Activated T-helper 2 cell treated with anti-CD3 and anti-CD28 coated beads, Interferon-gamma antibody, Interleukin-2, Interleukin-4, amounts not matched to agents 10 μg/mL and 5 μg/mL and 100 μg/mL, durations not matched to agents 14 hours and 24 hours and 36 hours (primary cell): ENCODE measurements at regions not wholly inside any gene's neighbourhood (a gene's known extent, or its start where the extent isn't known, plus 50 kb on each side); places are given as distances from the start of the nearest gene placed in this dataset.

Experiments used
- DNase-seq: peaks from one replicate; pipeline ENCODE4 v3.0.0; 2021; ENCODE audit warnings: low spot score
- H3K27ac Mint-ChIP-seq: one replicate; pipeline ENCODE4 v1.8.0; 2021; ENCODE audit warnings: mixed read lengths
- H3K27me3 Mint-ChIP-seq: one replicate; pipeline ENCODE4 v1.8.0; 2021; ENCODE audit warnings: low read depth, mixed read lengths
- H3K36me3 Mint-ChIP-seq: one replicate; pipeline ENCODE4 v1.8.0; 2021; ENCODE audit warnings: low read depth, mixed read lengths
- H3K4me1 Mint-ChIP-seq: one replicate; pipeline ENCODE4 v1.8.0; 2021; ENCODE audit warnings: low read depth, mixed read lengths
- H3K4me3 Mint-ChIP-seq: one replicate; pipeline ENCODE4 v1.8.0; 2021; ENCODE audit warnings: low read depth, mild to moderate bottlenecking, moderate library complexity, mixed read lengths
- H3K9me3 Mint-ChIP-seq: one replicate; pipeline ENCODE4 v1.8.0; 2021; ENCODE audit warnings: mixed read lengths
- intact Hi-C: fragments of 100-400 bp; cut with micrococcal nuclease; formaldehyde crosslinking; loops from one replicate; pipeline ENCODE4 v1.15.1; 2023

DNA sequence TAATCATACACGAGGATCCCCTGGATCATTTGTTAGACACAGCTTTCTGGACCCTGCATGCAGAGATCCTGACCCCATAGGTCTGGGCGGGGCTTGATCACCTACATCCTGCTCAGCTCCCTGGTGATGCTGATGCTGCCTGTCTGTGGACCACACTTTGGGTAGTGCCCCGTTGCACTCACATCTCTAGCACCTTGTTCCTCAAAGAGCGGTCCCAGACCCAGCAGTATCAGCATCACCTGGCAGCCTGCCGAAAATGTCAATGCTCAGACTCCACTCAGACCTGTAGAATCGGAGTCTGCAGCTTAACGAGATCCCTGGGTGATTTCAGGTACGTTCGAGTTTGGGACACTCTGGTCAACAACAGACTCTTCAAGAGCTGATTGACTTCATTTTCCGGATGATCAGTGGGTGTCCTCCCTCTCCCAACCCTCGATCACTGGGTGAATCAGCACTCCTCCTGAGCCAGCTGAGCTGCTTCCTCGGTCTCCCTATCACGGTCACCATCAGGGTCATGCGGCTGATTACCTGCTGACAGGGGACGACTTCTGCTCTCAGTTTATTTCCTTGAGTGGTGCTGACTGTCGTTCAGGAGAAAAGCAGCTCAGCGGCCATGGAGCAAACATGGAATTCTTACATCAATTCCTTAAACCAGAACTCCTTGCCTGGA, 150.6 kb upstream of the RAB12 start:
- no peak overlapping the region for H3K4me3 Mint-ChIP-seq
- no peaks in the 10 kb centered on the region for H3K9me3 Mint-ChIP-seq
- H3K4me1 Mint-ChIP-seq: no peaks in the 10 kb centered on the region
- intact Hi-C loops: no loop called here
- H3K27ac Mint-ChIP-seq: no peak overlapping the region
- H3K27me3 Mint-ChIP-seq: no peaks in the 10 kb centered on the region
- no peak for DNase-seq
- no peaks in the 10 kb centered on the region for H3K36me3 Mint-ChIP-seq

- H3K9me3 Mint-ChIP-seq: no peaks in the 10 kb centered on the region
- no peak overlapping the region for H3K4me3 Mint-ChIP-seq
- no peak overlapping the region for H3K27ac Mint-ChIP-seq
- no peaks in the 10 kb centered on the region for H3K27me3 Mint-ChIP-seq
- no peak for DNase-seq
- no peaks in the 10 kb centered on the region for H3K36me3 Mint-ChIP-seq
- intact Hi-C loops: no loop called here
- H3K4me1 Mint-ChIP-seq: no peaks in the 10 kb centered on the region
Observed at GRCh38 chr18:8460748-8461147, 148.5 kb upstream of the RAB12 start.

DNA sequence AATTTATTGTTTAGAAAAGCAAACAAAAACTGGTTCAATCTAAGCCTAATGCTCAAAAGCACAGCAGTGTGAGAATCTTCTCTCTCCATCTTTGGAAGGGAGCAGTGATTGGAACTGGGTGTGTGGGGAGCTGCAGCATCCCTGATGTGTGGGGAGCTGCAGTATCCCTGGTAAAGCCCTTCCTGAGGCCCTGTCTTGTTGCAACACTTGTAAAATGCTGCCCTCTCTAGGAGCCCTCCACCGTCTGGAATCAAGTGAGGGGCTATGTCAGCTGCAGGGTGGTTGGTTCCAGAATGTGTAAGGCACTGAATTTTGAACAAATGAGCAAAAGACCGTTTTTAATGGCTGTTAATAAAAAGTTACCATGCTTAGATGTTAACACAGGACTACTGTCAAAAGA, 147.7 kb upstream of the RAB12 start:
- no peaks in the 10 kb centered on the region for H3K4me1 Mint-ChIP-seq
- DNase-seq: no peak
- no peaks in the 10 kb centered on the region for H3K9me3 Mint-ChIP-seq
- H3K36me3 Mint-ChIP-seq: no peaks in the 10 kb centered on the region
- no peak overlapping the region for H3K4me3 Mint-ChIP-seq
- H3K27me3 Mint-ChIP-seq: no peaks in the 10 kb centered on the region
- intact Hi-C loops: no loop called here
- H3K27ac Mint-ChIP-seq: no peak overlapping the region

GRCh38 chr18:8462651-8463185, 146.5 kb upstream of the RAB12 start:
- no peak overlapping the region for H3K4me3 Mint-ChIP-seq
- no peaks in the 10 kb centered on the region for H3K27me3 Mint-ChIP-seq

DNA sequence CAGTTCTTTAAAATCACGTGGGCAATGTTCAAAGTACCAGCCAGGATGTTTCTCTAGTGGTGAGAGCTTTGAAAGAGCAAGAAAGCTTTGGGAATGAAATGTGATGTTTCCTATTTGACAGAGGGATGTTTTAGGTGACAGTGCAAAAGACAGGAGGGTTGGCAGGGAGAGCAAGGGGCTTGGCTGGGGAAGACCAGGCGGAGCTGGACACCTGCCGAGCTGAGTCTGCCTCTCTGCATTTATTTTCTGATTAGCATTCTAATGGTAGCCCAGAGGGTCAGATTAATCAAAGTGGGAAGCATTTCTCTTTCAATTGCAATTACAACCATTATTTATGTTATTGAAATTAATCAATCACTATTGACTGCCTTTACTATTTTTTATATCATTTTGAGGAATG, 145.4 kb upstream of the RAB12 start:
- Mint-ChIP-seq H3K27ac (no peak overlapping the region), H3K9me3 (no peaks in the 10 kb centered on the region), H3K4me1 (no peaks in the 10 kb centered on the region), H3K27me3 (no peaks in the 10 kb centered on the region), H3K36me3 (no peaks in the 10 kb centered on the region), H3K4me3 (no peak overlapping the region)
- no peak for DNase-seq
- intact Hi-C loops: no loop called here

More at GRCh38 chr18:8462651-8463185, 146.5 kb upstream of the RAB12 start:
- Mint-ChIP-seq H3K4me1 (no peaks in the 10 kb centered on the region), H3K36me3 (no peaks in the 10 kb centered on the region), H3K9me3 (no peaks in the 10 kb centered on the region), H3K27ac (no peak overlapping the region)
- intact Hi-C loops: no loop called here
- DNase-seq: no peak

- H3K4me3 Mint-ChIP-seq: no peak overlapping the region
- no peaks in the 10 kb centered on the region for H3K27me3 Mint-ChIP-seq
- H3K4me1 Mint-ChIP-seq: no peaks in the 10 kb centered on the region
- intact Hi-C loops: no loop called here
- no peak for DNase-seq
- no peaks in the 10 kb centered on the region for H3K36me3 Mint-ChIP-seq
- no peaks in the 10 kb centered on the region for H3K9me3 Mint-ChIP-seq
- H3K27ac Mint-ChIP-seq: no peak overlapping the region
Observed at GRCh38 chr18:8468191-8468590, 141.0 kb upstream of the RAB12 start.

DNA sequence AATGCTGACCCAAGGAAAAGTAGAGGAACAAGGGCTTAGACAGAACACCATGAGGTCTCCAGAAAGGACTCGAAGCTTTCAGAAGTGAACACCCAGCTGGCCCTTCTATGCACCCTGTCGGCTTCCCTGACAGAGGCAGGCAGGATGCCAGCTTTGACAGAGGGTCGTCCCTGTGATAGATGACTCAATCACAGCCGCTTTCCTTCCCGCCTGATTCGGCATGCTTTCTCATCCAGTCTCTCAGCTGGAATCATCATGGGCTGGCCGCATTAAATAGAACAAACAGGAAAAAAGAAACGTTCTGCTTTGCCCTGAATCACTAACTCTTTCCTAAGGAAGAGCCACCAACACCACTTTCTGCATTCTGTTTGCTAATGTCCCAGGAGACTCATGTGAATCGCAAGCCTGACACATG, 140.3 kb upstream of the RAB12 start:
- no peaks in the 10 kb centered on the region for H3K9me3 Mint-ChIP-seq
- no peaks in the 10 kb centered on the region for H3K27me3 Mint-ChIP-seq

DNA sequence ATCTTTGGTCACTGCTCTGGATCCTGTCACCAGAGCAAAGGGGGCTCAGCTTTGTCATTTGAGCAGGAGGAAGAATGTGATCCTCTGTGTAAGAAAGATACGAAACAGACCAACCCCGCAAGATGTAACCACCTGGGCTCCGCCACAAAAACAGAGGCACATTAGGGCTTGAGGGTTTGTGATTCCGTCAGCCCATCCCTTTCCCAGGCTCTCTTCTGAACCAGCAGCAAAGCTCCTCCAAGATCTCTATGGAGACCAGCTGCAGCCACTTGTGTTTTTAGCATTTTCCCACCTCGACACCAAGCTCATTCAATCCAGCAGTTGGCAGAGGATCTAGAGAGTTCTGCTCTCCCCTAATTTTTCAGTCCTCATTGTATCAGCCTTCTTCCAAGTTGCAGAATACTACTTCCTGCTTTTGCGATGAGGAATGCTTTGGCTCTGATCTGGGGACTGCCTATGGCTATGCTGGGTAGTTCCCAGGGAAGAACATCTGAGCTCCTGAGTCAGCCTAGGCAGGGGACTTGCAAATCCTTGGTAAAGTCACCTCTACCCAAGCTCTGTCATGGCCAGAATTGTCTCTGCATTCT, 139.6 kb upstream of the RAB12 start:
- Mint-ChIP-seq H3K9me3 (no peaks in the 10 kb centered on the region), H3K4me3 (no peak overlapping the region), H3K36me3 (no peaks in the 10 kb centered on the region), H3K27ac (no peak overlapping the region), H3K4me1 (no peaks in the 10 kb centered on the region), H3K27me3 (no peaks in the 10 kb centered on the region)
- intact Hi-C loops: no loop called here
- DNase-seq: no peak

More for the DNA sequence above, 140.3 kb upstream of the RAB12 start:
- Mint-ChIP-seq H3K4me1 (no peaks in the 10 kb centered on the region), H3K36me3 (no peaks in the 10 kb centered on the region), H3K27ac (no peak overlapping the region), H3K4me3 (no peak overlapping the region)
- no peak for DNase-seq
- intact Hi-C loops: no loop called here

DNA sequence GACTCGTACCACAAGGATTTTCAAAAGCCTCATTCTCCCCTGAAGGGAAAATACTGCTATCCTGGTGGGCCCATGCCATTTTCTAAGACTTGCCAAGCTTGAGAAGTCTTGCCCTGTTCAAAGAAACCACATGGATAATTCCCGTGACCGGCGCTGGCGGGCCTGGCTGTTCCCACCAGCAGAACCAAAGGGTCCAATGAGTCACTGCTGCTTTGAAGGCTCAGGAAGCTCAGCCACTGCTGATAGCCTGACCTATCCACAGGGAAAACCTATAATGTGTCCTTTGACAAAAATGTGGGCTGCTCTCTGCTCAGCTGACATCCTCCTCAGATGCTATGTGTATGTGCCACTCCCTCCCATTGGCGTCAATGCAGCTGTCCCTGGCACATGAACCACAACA, 137.9 kb upstream of the RAB12 start:
- H3K4me1 Mint-ChIP-seq: no peaks in the 10 kb centered on the region
- intact Hi-C loops: no loop called here
- DNase-seq: no peak
- no peaks in the 10 kb centered on the region for H3K27me3 Mint-ChIP-seq
- H3K36me3 Mint-ChIP-seq: no peaks in the 10 kb centered on the region
- no peak overlapping the region for H3K27ac Mint-ChIP-seq
- H3K9me3 Mint-ChIP-seq: no peaks in the 10 kb centered on the region
- no peak overlapping the region for H3K4me3 Mint-ChIP-seq

DNA sequence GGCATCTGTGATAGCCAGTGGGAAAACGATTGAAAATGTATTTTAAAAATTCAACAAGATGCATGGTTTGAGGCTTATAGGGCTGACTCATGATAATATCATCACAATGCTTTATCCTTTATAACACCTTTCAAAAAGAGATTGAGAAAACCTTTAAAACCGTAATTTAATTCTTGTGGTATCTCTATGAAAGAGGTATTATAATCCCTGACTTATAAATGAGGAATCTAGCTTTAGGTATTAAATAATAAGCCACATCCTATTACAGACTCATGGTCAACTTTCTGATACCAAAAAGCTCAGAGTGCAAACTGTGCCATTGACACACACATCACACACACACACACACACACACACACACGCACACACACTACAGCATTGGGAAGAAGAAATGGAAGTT, 134.6 kb upstream of the RAB12 start:
- H3K27ac Mint-ChIP-seq: no peak overlapping the region
- no peaks in the 10 kb centered on the region for H3K27me3 Mint-ChIP-seq
- no peak overlapping the region for H3K4me3 Mint-ChIP-seq
- DNase-seq: no peak
- no peaks in the 10 kb centered on the region for H3K4me1 Mint-ChIP-seq
- intact Hi-C loops: no loop called here
- H3K9me3 Mint-ChIP-seq: no peaks in the 10 kb centered on the region
- no peaks in the 10 kb centered on the region for H3K36me3 Mint-ChIP-seq

DNA sequence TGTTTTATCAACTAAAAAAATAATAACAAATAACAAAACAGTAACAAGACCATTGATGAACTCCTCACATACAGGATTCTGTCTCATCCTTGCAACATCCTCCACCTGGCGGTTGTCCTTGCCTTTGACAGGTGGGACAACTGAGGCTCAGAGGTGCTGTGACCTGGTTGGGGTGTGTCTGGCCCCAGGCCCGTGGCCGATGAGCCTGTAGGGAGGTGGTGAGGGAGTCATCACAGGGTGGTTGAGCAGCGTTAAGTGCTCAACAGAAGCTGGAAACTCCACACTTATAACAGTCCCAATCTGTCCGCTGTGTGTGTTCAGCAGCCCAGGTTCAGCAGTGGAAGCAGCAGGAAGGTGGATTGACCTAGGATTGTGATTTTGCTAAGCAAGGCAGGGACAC, 131.6 kb upstream of the RAB12 start:
- intact Hi-C loops: no loop called here

DNA sequence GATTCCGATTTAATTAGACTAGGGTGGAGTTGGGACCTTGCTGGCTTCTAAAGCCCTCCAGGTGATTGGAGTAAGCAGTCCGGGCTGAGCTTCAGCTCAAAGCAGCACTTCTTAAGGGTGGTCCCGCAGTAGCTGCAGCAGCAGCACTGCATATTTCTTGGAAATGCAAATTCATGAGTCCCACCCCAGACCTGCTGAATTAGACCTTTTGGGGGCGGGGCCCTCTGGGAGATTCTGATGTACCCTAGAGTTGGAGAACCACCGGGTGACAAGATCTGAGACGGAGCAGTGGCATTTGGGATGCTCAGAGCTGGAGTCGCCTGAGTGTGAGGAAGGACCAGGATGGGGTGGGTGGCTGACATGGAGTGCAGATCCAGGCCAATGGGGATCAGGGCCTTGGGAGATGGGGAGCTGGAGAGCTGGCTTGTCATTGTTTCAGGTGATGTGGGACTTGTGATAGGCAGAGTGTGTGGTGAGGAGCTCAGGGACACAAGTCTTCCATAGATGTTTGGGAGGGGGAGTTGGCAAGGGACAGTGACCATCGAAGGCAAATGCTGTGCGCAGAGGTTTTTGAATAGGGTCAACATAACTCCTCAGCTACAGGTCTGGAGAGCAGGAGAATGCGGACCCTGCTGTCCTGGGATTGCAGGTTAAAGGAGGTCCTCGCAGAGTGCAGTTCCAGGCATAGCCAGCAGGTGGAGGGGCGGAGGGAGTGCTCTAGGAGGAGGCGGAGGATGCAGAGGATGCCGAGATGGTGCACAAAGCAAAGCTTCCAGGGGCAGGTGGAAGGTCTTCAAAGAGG, 130.9 kb upstream of the RAB12 start:
- intact Hi-C loops: no loop called here
- Mint-ChIP-seq H3K4me1 (no peaks in the 10 kb centered on the region), H3K4me3 (no peak overlapping the region), H3K27me3 (no peaks in the 10 kb centered on the region), H3K36me3 (no peaks in the 10 kb centered on the region), H3K27ac (no peak overlapping the region), H3K9me3 (no peaks in the 10 kb centered on the region)
- peak; percentile 32 for DNase-seq

More for the DNA sequence above, 131.6 kb upstream of the RAB12 start:
- DNase-seq: no peak
- Mint-ChIP-seq H3K4me1 (no peaks in the 10 kb centered on the region), H3K9me3 (no peaks in the 10 kb centered on the region), H3K27ac (no peak overlapping the region), H3K36me3 (no peaks in the 10 kb centered on the region), H3K27me3 (no peaks in the 10 kb centered on the region), H3K4me3 (no peak overlapping the region)

- Mint-ChIP-seq H3K27me3 (no peaks in the 10 kb centered on the region), H3K36me3 (no peaks in the 10 kb centered on the region), H3K27ac (no peak overlapping the region), H3K9me3 (no peaks in the 10 kb centered on the region), H3K4me1 (no peaks in the 10 kb centered on the region), H3K4me3 (no peak overlapping the region)
- intact Hi-C loops: no loop called here
- no peak for DNase-seq
Observed at GRCh38 chr18:8478968-8479370, 130.3 kb upstream of the RAB12 start.
